ENCODE measurements at regions not wholly inside any gene's neighbourhood (a gene's known extent, or its start where the extent isn't known, plus 50 kb on each side); places are given as distances from the start of the nearest gene placed in this dataset.

DNA sequence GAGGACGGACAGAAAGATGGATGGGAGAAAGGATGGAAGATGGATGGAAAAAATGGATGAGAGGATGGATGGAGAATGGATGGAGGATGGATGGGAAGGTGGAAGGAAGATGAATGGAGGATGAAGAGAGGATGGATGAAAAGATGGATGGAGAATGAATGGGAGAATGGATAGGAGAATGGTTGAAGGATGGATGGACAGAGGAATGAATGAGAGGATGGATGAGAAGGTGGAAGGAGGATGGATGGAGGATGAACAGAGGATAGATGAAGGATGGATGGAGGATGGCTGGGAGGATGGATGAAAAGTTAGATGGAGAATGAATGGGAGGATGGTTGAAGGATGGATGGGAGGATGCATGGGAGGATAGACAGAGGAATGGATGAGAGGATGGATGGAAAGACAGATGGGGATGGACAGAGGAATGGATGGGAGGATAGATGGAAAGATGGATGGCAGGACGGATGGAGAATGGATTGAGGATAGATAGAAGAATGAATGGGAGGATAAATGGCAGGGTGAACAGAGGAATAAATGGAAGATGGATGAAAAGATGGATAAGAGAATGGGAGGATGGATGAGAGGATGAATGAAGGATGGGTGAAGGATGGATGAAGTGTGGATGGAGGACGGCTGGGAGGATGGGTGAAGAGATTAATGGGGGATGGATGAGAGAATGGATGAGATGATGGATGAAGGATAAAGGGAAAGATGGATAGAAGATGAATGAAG is 217.7 kb upstream of the IER5L start:
- TF ChIP-seq CTCF (IDR thresholded peaks at IDR 0.05) (no peak), POLR2A (IDR thresholded peaks at IDR 0.05; ENCODE audit: low read depth) (no peak), POLR2AphosphoS5 (IDR thresholded peaks at IDR 0.05) (no peak), EP300 (IDR thresholded peaks at IDR 0.05) (no peak)

Data from esophagus muscularis mucosa (tissue), 4 donors.